Activated naive CD8-positive, alpha-beta T cell treated with anti-CD3 and anti-CD28 coated beads, Interleukin-2, amount 10 ng/mL, durations not matched to agents 7 days and 5 days (primary cell): ENCODE measurements at regions not wholly inside any gene's neighbourhood (a gene's known extent, or its start where the extent isn't known, plus 50 kb on each side); places are given as distances from the start of the nearest gene placed in this dataset.
"Not testable (repeated sequence)": the region's sequence is repeated elsewhere in the genome, so short reads cannot be mapped to it uniquely, and the experiment has no call there.

Experiments used
- ATAC-seq: fragments of 150-1000 bp; cut with Tn5 transposase; one replicate; pipeline ENCODE4 v1.10.0; 2021; ENCODE audit warnings: low read depth, moderate library complexity
- POLR2A ChIA-PET: fragments of 350-600 bp; sonication (Branson Sonifier 250); formaldehyde crosslinking; loops from one replicate; lab custom pipeline; 2021; ENCODE audit warnings: antibody characterized with exemption; lab: Charles Lee
- DNase-seq: peaks from one replicate; pipeline ENCODE4 v3.0.0; 2021
- H3K27ac Mint-ChIP-seq: one replicate; pipeline ENCODE4 v1.8.0; 2022; ENCODE audit warnings: mild to moderate bottlenecking, mixed read lengths
- H3K27me3 Mint-ChIP-seq: one replicate; pipeline ENCODE4 v1.8.0; 2022; ENCODE audit warnings: mild to moderate bottlenecking, moderate library complexity, mixed read lengths
- H3K36me3 Mint-ChIP-seq: one replicate; pipeline ENCODE4 v1.8.0; 2021; ENCODE audit warnings: mild to moderate bottlenecking, mixed read lengths
- H3K4me1 Mint-ChIP-seq: one replicate; pipeline ENCODE4 v1.8.0; 2021; ENCODE audit warnings: mixed read lengths
- H3K4me3 Mint-ChIP-seq: one replicate; pipeline ENCODE4 v1.8.0; 2022; ENCODE audit warnings: mild to moderate bottlenecking, moderate library complexity, mixed read lengths
- H3K9me3 Mint-ChIP-seq: one replicate; pipeline ENCODE4 v1.8.0; 2021; ENCODE audit warnings: mixed read lengths

GRCh38 chr14:30023350-30023749 lies 95.7 kb upstream of the PRKD1 start:
- POLR2A ChIA-PET, H3K36me3 Mint-ChIP-seq, H3K4me1 Mint-ChIP-seq, H3K27ac Mint-ChIP-seq, H3K4me3 Mint-ChIP-seq, H3K27me3 Mint-ChIP-seq, ATAC-seq, DNase-seq: not testable (repeated sequence)
- H3K9me3 Mint-ChIP-seq = peaks cover 11% of the 10 kb centered on the region

DNA sequence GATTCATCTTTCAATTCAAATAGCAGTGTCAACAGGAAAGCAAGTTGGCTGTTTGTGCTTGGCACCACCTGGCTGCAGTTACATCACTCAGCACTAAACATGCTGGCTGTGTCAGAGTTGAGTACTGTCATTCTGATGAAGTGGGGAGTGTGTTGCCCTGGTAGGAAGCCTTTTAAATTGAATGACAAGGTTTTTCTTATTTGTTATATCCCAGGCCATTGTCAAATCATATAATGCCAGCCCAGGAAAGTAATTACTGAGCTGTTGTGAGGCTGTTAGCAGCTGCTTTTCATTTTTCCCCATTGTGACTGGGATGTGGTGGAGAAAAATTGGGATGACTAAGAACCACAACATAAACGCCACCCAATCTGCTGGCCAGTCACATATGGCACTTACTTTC lies 106.5 kb upstream of the PRKD1 start:
- no peak overlapping the region for H3K4me3 Mint-ChIP-seq
- no peaks in the 10 kb centered on the region for H3K36me3 Mint-ChIP-seq
- H3K27ac Mint-ChIP-seq = no peak overlapping the region
- H3K9me3 Mint-ChIP-seq = peaks cover 8% of the 10 kb centered on the region
- no peaks in the 10 kb centered on the region for H3K4me1 Mint-ChIP-seq
- POLR2A ChIA-PET = no interaction called here
- no peaks in the 10 kb centered on the region for H3K27me3 Mint-ChIP-seq
- DNase-seq (no peak), ATAC-seq (no peak)

DNA sequence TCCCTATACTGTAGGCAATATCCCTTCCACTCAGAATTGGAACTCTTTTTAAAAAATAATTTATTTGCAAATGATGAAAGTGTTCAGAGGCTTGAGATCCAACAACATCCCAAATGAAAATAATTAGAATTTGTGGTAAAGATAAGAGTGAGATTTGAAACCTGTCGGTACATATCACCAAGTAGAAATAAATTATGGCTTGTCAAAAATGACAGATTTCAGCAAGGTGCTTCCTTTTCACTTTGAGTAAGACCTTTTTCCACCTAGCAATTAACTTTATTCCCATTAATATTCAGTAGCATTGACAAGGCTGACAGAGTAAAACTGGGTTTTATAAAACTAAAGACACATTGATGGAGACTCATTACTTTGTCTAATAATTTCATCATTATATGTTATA lies 107.7 kb upstream of the PRKD1 start:
- Mint-ChIP-seq H3K27ac (no peak overlapping the region), H3K36me3 (no peaks in the 10 kb centered on the region), H3K27me3 (no peaks in the 10 kb centered on the region), H3K4me3 (no peak overlapping the region), H3K4me1 (no peaks in the 10 kb centered on the region), H3K9me3 (peaks cover 8% of the 10 kb centered on the region)
- POLR2A ChIA-PET = no interaction called here
- DNase-seq (no peak), ATAC-seq (no peak)

- no peaks in the 10 kb centered on the region for H3K36me3 Mint-ChIP-seq
- no peaks in the 10 kb centered on the region for H3K4me1 Mint-ChIP-seq
- H3K27me3 Mint-ChIP-seq = no peaks in the 10 kb centered on the region
- no peak overlapping the region for H3K27ac Mint-ChIP-seq
- no peak for ATAC-seq
- H3K4me3 Mint-ChIP-seq = no peak overlapping the region
- no peak for DNase-seq
- POLR2A ChIA-PET = no interaction called here
- H3K9me3 Mint-ChIP-seq = peaks cover 14% of the 10 kb centered on the region
These were observed 118.1 kb upstream of the PRKD1 start for GRCh38 chr14:30045720-30046119.

GRCh38 chr14:30053103-30053502 lies 125.5 kb upstream of the PRKD1 start:
- no peak for ATAC-seq
- Mint-ChIP-seq H3K27me3 (no peaks in the 10 kb centered on the region), H3K9me3 (peaks cover 13% of the 10 kb centered on the region), H3K4me3 (no peak overlapping the region), H3K27ac (peak overlapping the region; percentile 54), H3K36me3 (no peaks in the 10 kb centered on the region), H3K4me1 (no peaks in the 10 kb centered on the region)
- no peak for DNase-seq
- POLR2A ChIA-PET = no interaction called here

GRCh38 chr14:30054201-30054600 lies 126.6 kb upstream of the PRKD1 start:
- H3K27ac Mint-ChIP-seq = no peak overlapping the region
- POLR2A ChIA-PET = no interaction called here
- H3K36me3 Mint-ChIP-seq = no peaks in the 10 kb centered on the region

DNA sequence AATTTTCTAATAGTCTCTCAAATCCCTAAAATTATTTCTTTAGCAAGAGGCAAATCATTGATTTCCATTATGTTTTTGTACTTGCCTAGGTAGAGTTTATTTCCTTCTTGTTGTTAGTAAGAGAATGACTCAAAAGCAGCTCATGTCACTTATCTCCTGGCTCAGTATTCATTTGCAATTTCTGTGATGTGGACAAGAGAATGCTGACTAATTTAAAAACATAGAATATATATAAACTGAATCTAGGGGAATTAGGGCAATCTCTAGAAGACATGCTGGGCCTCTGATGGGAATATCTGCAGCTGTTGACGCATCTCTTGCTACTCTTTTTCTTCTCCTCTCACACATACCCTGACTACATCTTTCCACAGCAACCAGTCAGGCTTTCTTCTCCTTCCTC lies 130.8 kb upstream of the PRKD1 start:
- Mint-ChIP-seq H3K4me1 (no peaks in the 10 kb centered on the region), H3K4me3 (no peak overlapping the region), H3K36me3 (no peaks in the 10 kb centered on the region), H3K27ac (no peak overlapping the region), H3K9me3 (peaks cover 1% of the 10 kb centered on the region), H3K27me3 (no peaks in the 10 kb centered on the region)
- ATAC-seq (no peak), DNase-seq (no peak)
- POLR2A ChIA-PET = no interaction called here

More at GRCh38 chr14:30054201-30054600, 126.6 kb upstream of the PRKD1 start:
- DNase-seq (no peak), ATAC-seq (no peak)
- Mint-ChIP-seq H3K27me3 (no peaks in the 10 kb centered on the region), H3K4me3 (no peak overlapping the region), H3K4me1 (no peaks in the 10 kb centered on the region), H3K9me3 (peaks cover 9% of the 10 kb centered on the region)

- Mint-ChIP-seq H3K36me3 (no peaks in the 10 kb centered on the region), H3K4me3 (no peak overlapping the region), H3K4me1 (no peaks in the 10 kb centered on the region), H3K9me3 (peaks cover 2% of the 10 kb centered on the region), H3K27me3 (no peaks in the 10 kb centered on the region), H3K27ac (no peak overlapping the region)
- no peak for DNase-seq
- POLR2A ChIA-PET = no interaction called here
- ATAC-seq = no peak
These were observed 136.1 kb upstream of the PRKD1 start for GRCh38 chr14:30063746-30064145.

DNA sequence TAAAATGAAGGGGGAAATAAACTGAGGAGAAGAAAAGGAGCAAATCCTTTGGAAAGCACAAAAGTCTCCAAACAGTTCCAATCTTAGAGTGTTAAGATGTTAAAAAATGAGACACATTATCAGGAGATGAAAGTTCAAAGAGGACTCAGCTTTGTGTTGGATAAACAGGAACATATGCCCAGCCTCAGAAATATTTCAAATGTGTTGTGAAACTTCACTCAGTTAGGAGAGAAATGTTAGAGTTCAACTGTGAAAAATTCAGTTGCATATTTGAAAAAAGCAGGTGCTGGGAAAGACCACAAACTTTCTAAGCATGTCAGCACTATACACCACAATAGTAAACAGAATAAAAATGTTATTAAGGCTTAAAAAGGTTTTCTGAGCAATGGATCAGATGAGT lies 136.8 kb upstream of the PRKD1 start:
- ATAC-seq = no peak
- no peaks in the 10 kb centered on the region for H3K27me3 Mint-ChIP-seq
- no peak overlapping the region for H3K27ac Mint-ChIP-seq
- POLR2A ChIA-PET = no interaction called here
- no peaks in the 10 kb centered on the region for H3K4me1 Mint-ChIP-seq
- peaks cover 3% of the 10 kb centered on the region for H3K9me3 Mint-ChIP-seq
- no peaks in the 10 kb centered on the region for H3K36me3 Mint-ChIP-seq
- no peak for DNase-seq
- H3K4me3 Mint-ChIP-seq = no peak overlapping the region

DNA sequence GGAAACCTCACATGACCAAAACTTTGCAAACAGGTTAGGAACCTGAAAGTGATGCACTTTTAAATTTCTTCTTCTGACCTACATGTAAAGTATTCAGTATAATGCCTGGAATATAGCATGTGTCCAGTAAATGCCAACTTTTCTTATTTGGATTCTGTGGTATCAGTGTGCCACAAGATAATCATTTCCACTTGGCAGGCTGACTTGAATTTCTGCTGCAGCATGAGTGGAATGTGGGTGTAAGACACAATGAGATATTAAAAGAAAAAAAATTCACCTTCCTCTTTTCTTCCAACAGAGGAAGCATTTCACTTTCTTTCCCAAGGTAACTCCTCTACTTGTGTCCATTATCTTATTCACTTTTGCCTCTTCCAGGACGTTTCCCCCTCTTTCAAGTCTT lies 141.9 kb upstream of the PRKD1 start:
- ATAC-seq (no peak), DNase-seq (no peak)
- Mint-ChIP-seq H3K36me3 (no peaks in the 10 kb centered on the region), H3K9me3 (peaks cover 12% of the 10 kb centered on the region), H3K4me3 (no peak overlapping the region), H3K27ac (no peak overlapping the region), H3K27me3 (no peaks in the 10 kb centered on the region), H3K4me1 (no peaks in the 10 kb centered on the region)
- POLR2A ChIA-PET = no interaction called here

GRCh38 chr14:30072454-30072853 lies 144.8 kb upstream of the PRKD1 start:
- H3K36me3 Mint-ChIP-seq, ATAC-seq, H3K27ac Mint-ChIP-seq, H3K4me3 Mint-ChIP-seq, POLR2A ChIA-PET, H3K4me1 Mint-ChIP-seq, DNase-seq, H3K27me3 Mint-ChIP-seq: not testable (repeated sequence)
- peaks cover 12% of the 10 kb centered on the region for H3K9me3 Mint-ChIP-seq

- Mint-ChIP-seq H3K36me3 (no peaks in the 10 kb centered on the region), H3K27ac (no peak overlapping the region), H3K9me3 (peaks cover 7% of the 10 kb centered on the region), H3K4me3 (no peak overlapping the region), H3K27me3 (no peaks in the 10 kb centered on the region), H3K4me1 (no peaks in the 10 kb centered on the region)
- DNase-seq = no peak
- POLR2A ChIA-PET = no interaction called here
- ATAC-seq = no peak
These were observed 150.3 kb upstream of the PRKD1 start for GRCh38 chr14:30077946-30078345.

- H3K9me3 Mint-ChIP-seq = peaks cover 3% of the 10 kb centered on the region
- DNase-seq (no peak), ATAC-seq (no peak)
- POLR2A ChIA-PET = no interaction called here
- no peaks in the 10 kb centered on the region for H3K4me1 Mint-ChIP-seq
- no peak overlapping the region for H3K27ac Mint-ChIP-seq
- H3K36me3 Mint-ChIP-seq = no peaks in the 10 kb centered on the region
- H3K4me3 Mint-ChIP-seq = no peak overlapping the region
- no peaks in the 10 kb centered on the region for H3K27me3 Mint-ChIP-seq
These were observed 151.3 kb upstream of the PRKD1 start for GRCh38 chr14:30078811-30079402.

- Mint-ChIP-seq H3K9me3 (peaks cover 4% of the 10 kb centered on the region), H3K4me1 (no peaks in the 10 kb centered on the region), H3K27me3 (no peaks in the 10 kb centered on the region), H3K27ac (no peak overlapping the region), H3K4me3 (no peak overlapping the region), H3K36me3 (no peaks in the 10 kb centered on the region)
- DNase-seq (no peak), ATAC-seq (no peak)
- POLR2A ChIA-PET = no interaction called here
These were observed 154.8 kb upstream of the PRKD1 start for GRCh38 chr14:30082486-30082885.

GRCh38 chr14:30084811-30085210 lies 157.2 kb upstream of the PRKD1 start:
- Mint-ChIP-seq H3K27me3 (no peaks in the 10 kb centered on the region), H3K4me1 (no peaks in the 10 kb centered on the region), H3K9me3 (peaks cover 13% of the 10 kb centered on the region), H3K36me3 (no peaks in the 10 kb centered on the region), H3K4me3 (no peak overlapping the region), H3K27ac (no peak overlapping the region)
- DNase-seq (no peak), ATAC-seq (no peak)
- POLR2A ChIA-PET = no interaction called here
